ENCODE measurements at regions not wholly inside any gene's neighbourhood (a gene's known extent, or its start where the extent isn't known, plus 50 kb on each side); places are given as distances from the start of the nearest gene placed in this dataset.

DNA sequence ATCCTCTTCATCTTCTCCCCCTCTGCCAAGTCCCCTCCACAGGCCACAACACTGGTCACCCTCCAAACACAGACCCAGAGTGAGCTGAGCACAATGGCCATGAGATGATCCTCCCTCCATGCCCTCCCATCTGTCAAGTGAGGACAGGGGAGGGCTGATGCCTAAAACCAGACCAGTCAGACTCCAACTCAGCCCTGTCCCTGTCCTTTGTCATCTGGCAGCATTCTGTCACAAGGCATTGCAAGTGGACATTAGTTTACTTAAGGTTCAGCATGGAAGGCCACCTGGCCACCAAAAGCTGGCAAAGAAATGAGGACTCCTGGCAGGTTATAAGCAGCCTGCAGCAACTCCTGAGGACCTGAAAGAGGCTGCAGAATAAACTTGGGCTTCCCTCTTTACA is 136.2 kb upstream of the SLC30A5 start:
- H3K4me2 ChIP-seq: no peak overlapping the region
- CTCF ChIA-PET: interaction anchor here (2.2 kb wide), 1 partner anchor 671 kb away, joined by 10 read pairs; no protein-coding TSS in a partner anchor
- H3K9me2 ChIP-seq: no peaks in the 10 kb centered on the region
- no peaks in the 10 kb centered on the region for H3F3A ChIP-seq (replicated peaks; ENCODE audit: insufficient read depth)
- H3K27me3 ChIP-seq (ENCODE audit: insufficient read depth): no peaks in the 10 kb centered on the region
- H3K9ac ChIP-seq: no peak overlapping the region
- POLR2A ChIA-PET: no interaction called here
- H3K27ac ChIP-seq (ENCODE audit: low read depth in 2 of 2, low read length in 1 of 2): no peak overlapping the region
- no peak overlapping the region for H2AFZ ChIP-seq (ENCODE audit: low read depth)
- no peak overlapping the region for H3K4me3 ChIP-seq (ENCODE audit: low read depth in 2 of 2, low read length in 1 of 2)
- no peak for DNase-seq
- H3K79me2 ChIP-seq (ENCODE audit: insufficient read depth): no peaks in the 10 kb centered on the region
- peaks cover 0 to 5% of the 10 kb centered on the region in 2 experiments; a peak in 1 of 4 replicates for H3K4me1 ChIP-seq (ENCODE audit: control insufficient read depth in 1 of 2, insufficient read depth in 2 of 2, low read depth in 1 of 2, low read length in 1 of 2)
- TF ChIP-seq MEF2A (IDR thresholded peaks at IDR 0.05; ENCODE audit: borderline replicate concordance, low read depth) (no peak), SMC3 (IDR thresholded peaks at IDR 0.05; ENCODE audit: low read depth, low read length) (no peak), CHD2 (IDR thresholded peaks at IDR 0.05; ENCODE audit: low read length, partially characterized antibody) (no peak), MXI1 (IDR thresholded peaks at IDR 0.05; ENCODE audit: low read depth, low read length) (no peak), NFIC (IDR thresholded peaks at IDR 0.05; ENCODE audit: borderline replicate concordance) (no peak), YY1 (IDR thresholded peaks at IDR 0.05; ENCODE audit: low read depth) (no peak), TAF1 (IDR thresholded peaks at IDR 0.05; ENCODE audit: borderline replicate concordance, low read depth, low read length) (no peak)
- TF ChIP-seq, protein P1, sequence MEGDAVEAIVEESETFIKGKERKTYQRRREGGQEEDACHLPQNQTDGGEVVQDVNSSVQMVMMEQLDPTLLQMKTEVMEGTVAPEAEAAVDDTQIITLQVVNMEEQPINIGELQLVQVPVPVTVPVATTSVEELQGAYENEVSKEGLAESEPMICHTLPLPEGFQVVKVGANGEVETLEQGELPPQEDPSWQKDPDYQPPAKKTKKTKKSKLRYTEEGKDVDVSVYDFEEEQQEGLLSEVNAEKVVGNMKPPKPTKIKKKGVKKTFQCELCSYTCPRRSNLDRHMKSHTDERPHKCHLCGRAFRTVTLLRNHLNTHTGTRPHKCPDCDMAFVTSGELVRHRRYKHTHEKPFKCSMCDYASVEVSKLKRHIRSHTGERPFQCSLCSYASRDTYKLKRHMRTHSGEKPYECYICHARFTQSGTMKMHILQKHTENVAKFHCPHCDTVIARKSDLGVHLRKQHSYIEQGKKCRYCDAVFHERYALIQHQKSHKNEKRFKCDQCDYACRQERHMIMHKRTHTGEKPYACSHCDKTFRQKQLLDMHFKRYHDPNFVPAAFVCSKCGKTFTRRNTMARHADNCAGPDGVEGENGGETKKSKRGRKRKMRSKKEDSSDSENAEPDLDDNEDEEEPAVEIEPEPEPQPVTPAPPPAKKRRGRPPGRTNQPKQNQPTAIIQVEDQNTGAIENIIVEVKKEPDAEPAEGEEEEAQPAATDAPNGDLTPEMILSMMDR (IDR thresholded peaks at IDR 0.05): no peak
- H3K36me3 ChIP-seq (replicated peaks in 1 of 2; ENCODE audit: control insufficient read depth in 1 of 2, insufficient read depth in 2 of 2, low read length in 1 of 2): no peaks in the 10 kb centered on the region
- no peaks in the 10 kb centered on the region for H3K9me3 ChIP-seq
- no peaks in the 10 kb centered on the region for H4K20me1 ChIP-seq (ENCODE audit: insufficient read depth)

DNA sequence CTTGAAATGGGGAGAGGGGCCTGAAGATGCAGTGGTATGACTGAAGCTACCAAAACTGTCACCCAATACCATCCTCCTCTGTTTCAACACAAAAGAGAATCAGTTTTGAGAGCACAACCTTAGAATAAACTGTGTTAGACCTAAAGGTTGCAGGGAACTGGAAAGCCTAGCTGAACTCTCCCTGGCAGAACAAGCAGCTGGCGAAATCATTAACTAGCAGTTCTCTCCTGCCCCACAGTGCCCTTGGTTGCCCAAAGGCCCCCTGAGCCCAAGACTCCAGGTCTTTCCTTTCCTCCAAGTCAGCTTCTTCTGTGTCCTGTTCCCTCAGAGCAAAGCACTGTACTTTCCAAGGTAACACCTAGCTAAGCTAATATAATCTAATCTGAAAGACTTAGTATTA is 135.4 kb upstream of the SLC30A5 start:
- no peak overlapping the region for H3K4me3 ChIP-seq (ENCODE audit: low read depth in 2 of 2, low read length in 1 of 2)
- H3K27me3 ChIP-seq (ENCODE audit: insufficient read depth): no peaks in the 10 kb centered on the region
- H4K20me1 ChIP-seq (ENCODE audit: insufficient read depth): no peaks in the 10 kb centered on the region
- peaks cover 0 to 5% of the 10 kb centered on the region in 2 experiments; a peak in 1 of 4 replicates for H3K4me1 ChIP-seq (ENCODE audit: control insufficient read depth in 1 of 2, insufficient read depth in 2 of 2, low read depth in 1 of 2, low read length in 1 of 2)
- H2AFZ ChIP-seq (ENCODE audit: low read depth): no peak overlapping the region
- H3F3A ChIP-seq (replicated peaks; ENCODE audit: insufficient read depth): no peaks in the 10 kb centered on the region
- POLR2A ChIA-PET: no interaction called here
- no peak overlapping the region for H3K9ac ChIP-seq
- no peaks in the 10 kb centered on the region for H3K9me2 ChIP-seq
- H3K9me3 ChIP-seq: no peaks in the 10 kb centered on the region
- 29% methylated on average over 1 of the region's 1 CpG for WGBS (ENCODE audit: low lambda C conversion rate)
- H3K4me2 ChIP-seq: no peak overlapping the region
- H3K27ac ChIP-seq (ENCODE audit: low read depth in 2 of 2, low read length in 1 of 2): no peak overlapping the region
- no peak for DNase-seq
- H3K36me3 ChIP-seq (replicated peaks in 1 of 2; ENCODE audit: control insufficient read depth in 1 of 2, insufficient read depth in 2 of 2, low read length in 1 of 2): no peaks in the 10 kb centered on the region
- H3K79me2 ChIP-seq (ENCODE audit: insufficient read depth): no peaks in the 10 kb centered on the region
- CTCF ChIA-PET: interaction anchor here (0.8 to 2.2 kb wide), 5 partner anchors 9 to 672 kb away, joined by 3 to 10 read pairs (median 4); no protein-coding TSS in a partner anchor
- TF ChIP-seq, protein P2, sequence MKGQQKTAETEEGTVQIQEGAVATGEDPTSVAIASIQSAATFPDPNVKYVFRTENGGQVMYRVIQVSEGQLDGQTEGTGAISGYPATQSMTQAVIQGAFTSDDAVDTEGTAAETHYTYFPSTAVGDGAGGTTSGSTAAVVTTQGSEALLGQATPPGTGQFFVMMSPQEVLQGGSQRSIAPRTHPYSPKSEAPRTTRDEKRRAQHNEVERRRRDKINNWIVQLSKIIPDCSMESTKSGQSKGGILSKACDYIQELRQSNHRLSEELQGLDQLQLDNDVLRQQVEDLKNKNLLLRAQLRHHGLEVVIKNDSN (IDR thresholded peaks at IDR 0.05; ENCODE audit: borderline replicate concordance, low read depth): no peak
- TF ChIP-seq RAD21 (IDR thresholded peaks at IDR 0.05; ENCODE audit: low read length) (no peak), GATA2 (CRISPR knock-in tag; IDR thresholded peaks at IDR 0.05) (no peak), FOXJ3 (CRISPR knock-in tag; IDR thresholded peaks at IDR 0.05) (no peak), TCF12 (IDR thresholded peaks at IDR 0.05) (no peak), EZH2phosphoT487 (IDR thresholded peaks at IDR 0.05; ENCODE audit: borderline replicate concordance, low read depth) (no peak), MXI1 (IDR thresholded peaks at IDR 0.05; ENCODE audit: low read depth, low read length) (no peak), TAF1 (IDR thresholded peaks at IDR 0.05; ENCODE audit: borderline replicate concordance, low read depth, low read length) (no peak)
